NCI-H1436 (cell line): ENCODE measurements at regions not wholly inside any gene's neighbourhood (a gene's known extent, or its start where the extent isn't known, plus 50 kb on each side); places are given as distances from the start of the nearest gene placed in this dataset.

ENCODE experiments used
- DNase-seq: peaks from one replicate; lab custom pipeline; 2025; lab: John Stamatoyannopoulos, UW

- DNase-seq = no peak
Measured at GRCh38 chr2:45178854-45179253, 169.6 kb upstream of the SIX2 start.

- no peak for DNase-seq
Measured at GRCh38 chr2:45178359-45178758, 169.1 kb upstream of the SIX2 start.

- DNase-seq = no peak
Measured at GRCh38 chr2:45177870-45178269, 168.6 kb upstream of the SIX2 start.

GRCh38 chr2:45176390-45176789 lies 167.1 kb upstream of the SIX2 start:
- no peak for DNase-seq

GRCh38 chr2:45173513-45173912 lies 164.3 kb upstream of the SIX2 start:
- no peak for DNase-seq

GRCh38 chr2:45172760-45173392 lies 163.6 kb upstream of the SIX2 start:
- no peak for DNase-seq

- no peak for DNase-seq
Measured at GRCh38 chr2:45172142-45172541, 162.9 kb upstream of the SIX2 start.

- no peak for DNase-seq
Measured at GRCh38 chr2:45171136-45171501, 161.9 kb upstream of the SIX2 start.

- no peak for DNase-seq
Measured at GRCh38 chr2:45170191-45171135, 161.2 kb upstream of the SIX2 start.

GRCh38 chr2:45169339-45170190 lies 160.3 kb upstream of the SIX2 start:
- DNase-seq = no peak

- DNase-seq = no peak
Measured at GRCh38 chr2:45168711-45169338, 159.6 kb upstream of the SIX2 start.

GRCh38 chr2:45167920-45168629 lies 158.8 kb upstream of the SIX2 start:
- DNase-seq = no peak

- no peak for DNase-seq
Measured at GRCh38 chr2:45166229-45166890, 157.1 kb upstream of the SIX2 start.

GRCh38 chr2:45162711-45163110 lies 153.5 kb upstream of the SIX2 start:
- no peak for DNase-seq

GRCh38 chr2:45156605-45157004 lies 147.4 kb upstream of the SIX2 start:
- DNase-seq = no peak

GRCh38 chr2:45154606-45155155 lies 145.4 kb upstream of the SIX2 start:
- DNase-seq = no peak

GRCh38 chr2:45154144-45154543 lies 144.9 kb upstream of the SIX2 start:
- DNase-seq = no peak

- no peak for DNase-seq
Measured at GRCh38 chr2:45153121-45153520, 143.9 kb upstream of the SIX2 start.

- DNase-seq = no peak
Measured at GRCh38 chr2:45152691-45153090, 143.4 kb upstream of the SIX2 start.

GRCh38 chr2:45145073-45145899 lies 136.0 kb upstream of the SIX2 start:
- DNase-seq = no peak
